ENCODE measurements at regions not wholly inside any gene's neighbourhood (a gene's known extent, or its start where the extent isn't known, plus 50 kb on each side); places are given as distances from the start of the nearest gene placed in this dataset.

DNA sequence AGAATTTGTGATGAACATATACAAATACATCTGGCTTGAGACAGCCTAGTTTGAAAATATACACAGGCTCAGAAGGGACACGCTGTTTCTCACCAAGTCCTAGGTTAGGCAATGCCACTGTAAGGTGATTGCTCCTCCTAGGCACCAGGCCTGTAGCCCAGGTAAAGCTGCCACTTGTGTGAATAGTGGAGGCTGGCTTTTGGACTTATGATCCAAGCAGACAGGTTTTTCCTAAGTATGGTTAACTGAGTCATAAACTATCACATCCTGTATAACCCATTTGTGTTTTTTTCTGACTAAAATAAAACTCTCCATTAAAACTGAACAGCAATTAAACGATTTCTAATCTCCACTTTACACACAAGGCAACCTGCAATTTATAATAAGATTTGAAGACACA is 81.0 kb downstream of the SEMA4F start:
- DNase-seq = no peak

DNA sequence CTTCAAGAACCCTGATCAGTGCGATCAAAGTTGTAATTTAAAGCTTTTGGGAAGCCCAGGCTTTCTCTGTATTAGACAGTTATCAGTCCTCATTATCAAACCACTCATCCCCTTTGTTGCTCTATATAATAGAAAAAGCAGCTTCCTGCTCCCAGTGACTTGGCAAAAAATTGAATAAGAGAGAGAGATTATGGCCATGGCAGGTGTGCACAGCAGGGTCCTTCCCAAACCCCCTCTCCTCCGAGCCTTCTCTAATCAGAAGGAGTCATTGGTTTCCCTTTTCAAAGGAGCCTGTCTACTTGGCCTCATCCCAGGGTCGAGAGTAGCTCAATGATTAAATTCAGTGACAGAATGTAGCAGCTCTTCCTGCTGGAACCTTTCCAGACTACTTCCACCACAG is 81.5 kb downstream of the SEMA4F start:
- peak; percentile 76 for DNase-seq

- no peak for DNase-seq
These were observed 82.5 kb downstream of the SEMA4F start for GRCh38 chr2:74736589-74736988.

GRCh38 chr2:74738586-74738985 is 84.5 kb downstream of the SEMA4F start:
- DNase-seq = no peak

DNA sequence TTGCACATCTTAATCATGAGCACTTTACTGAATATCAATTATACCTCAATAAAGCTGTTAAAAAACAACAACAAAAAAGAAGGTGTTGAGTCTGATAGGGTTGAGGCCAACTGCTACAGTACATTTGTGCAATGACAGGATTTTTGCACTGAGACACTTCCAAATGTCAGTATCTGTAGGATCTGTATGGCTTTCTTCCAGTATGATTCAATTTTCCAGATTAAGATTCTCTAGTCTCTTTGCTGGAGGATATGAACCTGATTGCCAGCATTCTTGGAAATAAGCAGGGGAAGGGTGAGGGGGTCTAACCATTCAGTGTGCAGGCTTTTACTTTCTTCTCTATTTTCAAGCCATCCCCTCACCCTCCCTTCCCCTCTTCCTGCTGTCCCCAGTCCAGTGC is 85.1 kb downstream of the SEMA4F start:
- no peak for DNase-seq

- no peak for DNase-seq
These were observed 85.7 kb downstream of the SEMA4F start for GRCh38 chr2:74739733-74740241.

- no peak for DNase-seq
These were observed 86.3 kb downstream of the SEMA4F start for GRCh38 chr2:74740395-74740740.

DNA sequence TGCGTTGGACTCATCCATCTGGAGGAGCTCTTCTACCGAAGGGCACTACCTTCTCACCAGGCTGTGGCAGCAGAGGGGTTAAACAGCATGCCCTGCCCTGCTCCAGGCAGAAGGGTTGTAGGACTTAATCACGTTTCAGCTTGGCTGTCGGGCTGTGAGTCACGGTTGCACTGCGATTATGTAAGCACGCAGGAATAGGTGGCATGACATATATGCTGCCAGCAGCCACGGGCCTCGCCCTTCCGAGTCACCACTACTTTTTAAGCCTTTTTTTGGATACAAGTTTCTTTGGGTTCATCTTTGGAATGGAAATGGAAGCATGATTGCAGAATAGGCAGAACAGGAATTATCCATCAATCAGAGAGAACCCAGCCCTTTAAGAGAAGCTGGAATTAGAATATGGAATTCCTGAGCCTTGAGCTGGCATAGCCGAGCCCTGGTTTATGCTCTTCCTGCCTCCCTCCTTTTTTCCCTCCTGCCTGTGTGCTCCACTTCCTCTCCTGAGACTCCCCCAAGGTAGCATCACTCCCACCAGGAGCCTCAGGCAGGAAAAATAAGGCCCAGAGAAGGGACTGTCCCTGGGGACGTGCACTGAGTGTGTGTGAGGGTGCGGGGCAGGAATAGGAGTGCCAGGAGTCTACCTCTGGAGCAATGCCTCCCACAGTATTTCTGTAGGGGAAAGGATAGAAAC is 86.8 kb downstream of the SEMA4F start:
- DNase-seq = no peak

GRCh38 chr2:74741629-74742028 is 87.6 kb downstream of the SEMA4F start:
- DNase-seq = no peak

DNA sequence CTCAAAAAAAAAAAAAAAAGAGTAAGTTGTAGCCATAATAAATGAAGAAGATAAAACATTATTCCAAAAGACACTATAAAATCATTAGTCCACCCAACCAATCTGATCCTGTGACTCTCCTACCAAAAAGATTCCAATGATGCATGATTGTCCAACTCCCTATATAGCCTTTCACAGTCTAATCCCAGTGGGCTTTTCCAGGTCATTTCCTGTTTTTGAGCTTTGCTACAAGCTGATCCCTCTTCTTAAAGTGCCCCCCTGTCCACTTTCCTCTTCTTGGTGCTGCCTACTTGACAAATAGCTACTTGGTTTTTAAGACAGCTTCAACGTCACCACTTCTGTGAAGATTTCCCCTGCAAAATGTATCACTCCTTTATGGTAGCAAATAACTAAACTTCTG is 88.4 kb downstream of the SEMA4F start:
- DNase-seq = no peak

GRCh38 chr2:74743039-74743438 is 89.0 kb downstream of the SEMA4F start:
- DNase-seq = no peak

DNA sequence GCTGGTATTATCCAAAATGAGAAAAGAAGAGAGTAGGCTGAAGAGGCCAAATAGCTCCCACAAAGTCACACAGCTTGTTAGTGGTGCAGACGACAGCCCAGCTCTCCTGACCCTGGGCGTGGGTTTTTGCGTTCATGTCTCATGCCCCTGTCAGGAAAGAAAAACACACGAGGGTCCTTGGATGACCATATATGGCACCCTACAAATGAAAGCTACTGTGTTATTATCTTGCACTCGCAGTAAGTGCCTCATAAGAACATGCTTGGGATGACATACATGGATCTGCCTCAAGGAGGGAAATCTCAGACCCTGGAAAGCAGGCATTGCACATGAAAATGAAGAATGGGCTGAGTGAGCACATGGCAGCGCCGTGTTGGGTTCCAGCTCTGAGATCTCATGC is 89.7 kb downstream of the SEMA4F start:
- DNase-seq = no peak

DNA sequence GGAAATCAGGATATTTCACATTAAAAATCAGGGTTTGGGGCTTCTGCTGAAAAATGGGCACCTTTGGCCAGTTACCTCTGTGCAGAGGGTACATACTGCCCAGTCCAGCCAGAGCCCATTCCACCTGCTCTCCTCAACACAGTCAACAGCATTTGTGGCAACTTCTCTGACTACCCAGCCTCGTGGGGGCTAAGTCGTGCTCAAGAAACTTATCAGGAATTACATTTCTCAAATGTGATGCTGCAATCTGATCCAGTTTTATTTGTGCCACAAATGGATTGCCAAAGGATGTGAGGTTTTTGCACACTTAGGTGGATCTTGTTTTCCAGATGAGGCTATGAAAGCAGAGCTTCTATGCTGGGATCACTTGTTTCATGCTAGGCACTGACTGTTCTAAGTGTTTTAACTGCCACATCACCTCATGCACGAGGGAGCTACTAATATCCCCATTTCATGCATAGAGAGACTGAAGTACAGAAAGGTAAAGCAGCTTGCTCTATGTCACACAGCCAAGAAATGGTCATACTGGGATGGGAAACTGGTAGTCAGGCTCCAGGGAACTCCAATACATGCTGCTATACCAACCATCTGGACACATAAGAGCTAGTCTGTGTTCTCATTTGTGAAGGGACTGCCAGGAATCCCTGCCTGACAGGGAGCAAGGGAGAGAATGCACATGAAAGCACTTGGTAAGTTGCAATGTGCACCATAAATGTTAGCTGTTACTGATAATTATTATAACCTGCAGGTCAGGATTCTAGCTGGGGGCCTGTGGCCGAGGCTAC is 89.0 kb upstream of the HK2 start:
- peak; percentile 1 for DNase-seq

GRCh38 chr2:74745766-74746165 is 88.2 kb upstream of the HK2 start:
- DNase-seq = peak; percentile 22

- DNase-seq = peak; percentile 3
These were observed 87.4 kb upstream of the HK2 start for GRCh38 chr2:74746480-74746879.

- no peak for DNase-seq
These were observed 86.4 kb upstream of the HK2 start for GRCh38 chr2:74747411-74748080.

GRCh38 chr2:74748665-74749064 is 85.3 kb upstream of the HK2 start:
- no peak for DNase-seq

DNA sequence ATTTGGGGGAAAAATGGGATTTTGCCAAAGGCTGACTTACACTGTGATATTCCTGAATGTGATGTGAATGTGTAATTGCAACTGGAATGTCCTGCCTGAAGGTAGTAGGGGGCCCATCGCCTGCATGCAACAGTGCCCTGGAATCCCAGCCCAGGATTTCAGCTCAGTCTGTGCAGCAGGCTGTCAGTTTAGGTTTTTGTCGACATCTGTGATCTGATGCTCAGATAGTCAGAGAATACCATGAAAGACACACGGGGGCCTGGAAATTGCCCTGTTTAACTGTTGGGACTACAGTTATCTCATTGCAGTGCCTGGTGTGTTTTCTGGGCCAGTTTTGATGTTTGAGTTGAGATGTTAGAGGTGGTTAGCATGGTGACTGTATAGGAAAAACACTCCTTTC is 84.5 kb upstream of the HK2 start:
- DNase-seq = no peak

- DNase-seq = no peak
These were observed 81.7 kb upstream of the HK2 start for GRCh38 chr2:74751981-74752851.

DNA sequence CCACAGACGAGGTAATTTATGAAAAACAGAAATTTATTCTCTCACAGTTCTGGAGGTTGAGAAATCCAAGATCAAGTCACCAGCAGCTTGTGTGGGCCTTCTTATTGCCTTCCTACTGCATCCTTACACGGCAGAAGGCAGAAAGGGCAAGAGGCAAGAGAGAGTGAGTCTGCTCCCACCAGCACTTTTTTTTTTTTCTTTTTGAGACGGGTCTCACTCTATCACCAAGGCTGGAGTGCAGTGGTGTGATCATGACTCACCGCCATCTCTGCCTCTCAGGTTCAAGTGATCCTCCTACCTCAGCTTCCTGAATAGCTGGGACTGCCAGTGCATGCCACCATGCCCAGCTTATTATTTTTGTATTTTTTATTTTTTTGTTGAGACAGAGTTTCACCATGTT is 78.5 kb upstream of the HK2 start:
- no peak for DNase-seq

- no peak for DNase-seq
These were observed 77.5 kb upstream of the HK2 start for GRCh38 chr2:74756356-74756890.

DNA sequence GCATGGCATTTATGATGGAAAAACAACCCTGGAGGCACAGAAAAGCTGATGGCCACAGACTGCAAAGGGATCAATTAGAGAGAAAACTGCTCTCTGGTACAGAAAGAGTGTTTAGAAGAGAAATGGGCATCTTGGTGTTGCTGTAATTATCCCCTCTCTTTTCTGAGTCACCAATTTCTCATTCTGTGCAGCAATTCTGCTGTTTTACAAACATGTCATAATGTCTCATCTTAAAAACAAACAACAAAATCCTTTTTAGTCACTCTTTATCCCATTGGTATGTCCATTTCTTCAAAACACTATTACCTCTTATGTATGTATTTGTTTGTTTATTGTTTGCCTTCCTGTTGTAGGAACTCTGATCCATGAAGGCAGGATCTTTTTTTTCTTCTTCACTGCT is 73.9 kb upstream of the HK2 start:
- no peak for DNase-seq

All from NCI-H69 (cell line).